ENCODE measurements at regions not wholly inside any gene's neighbourhood (a gene's known extent, or its start where the extent isn't known, plus 50 kb on each side); places are given as distances from the start of the nearest gene placed in this dataset.
A peak's percentile ranks its signal among the peaks of the same experiment; 100 is the strongest.

- in situ Hi-C loops (cut with HindIII; ENCODE audit: low sequenced_read_pairs): no loop called here
- no peak for DNase-seq (ENCODE audit: low spot score)
Observed at GRCh38 chr4:162450531-162451035, 286.8 kb upstream of the FSTL5 start.

- DNase-seq (ENCODE audit: low spot score): no peak
Observed at GRCh38 chr4:162443510-162443909, 279.7 kb upstream of the FSTL5 start.

GRCh38 chr4:162442128-162442527, 278.3 kb upstream of the FSTL5 start:
- DNase-seq (ENCODE audit: low spot score): no peak
- in situ Hi-C loops (cut with HindIII; ENCODE audit: low sequenced_read_pairs): no loop called here

More at GRCh38 chr4:162443510-162443909, 279.7 kb upstream of the FSTL5 start:
- in situ Hi-C loops (cut with HindIII; ENCODE audit: low sequenced_read_pairs): no loop called here

GRCh38 chr4:162422312-162422711, 258.5 kb upstream of the FSTL5 start:
- in situ Hi-C loops (cut with HindIII; ENCODE audit: low sequenced_read_pairs): no loop called here
- DNase-seq (ENCODE audit: low spot score): no peak

GRCh38 chr4:162410854-162411253, 247.1 kb upstream of the FSTL5 start:
- DNase-seq (ENCODE audit: low spot score): no peak
- in situ Hi-C loops (cut with HindIII; ENCODE audit: low sequenced_read_pairs): no loop called here

- DNase-seq (ENCODE audit: low spot score): no peak
- in situ Hi-C loops (cut with HindIII; ENCODE audit: low sequenced_read_pairs): no loop called here
Observed at GRCh38 chr4:162409048-162409447, 245.2 kb upstream of the FSTL5 start.

- in situ Hi-C loops (cut with HindIII; ENCODE audit: low sequenced_read_pairs): no loop called here
- DNase-seq (ENCODE audit: low spot score): no peak
Observed at GRCh38 chr4:162408309-162408708, 244.5 kb upstream of the FSTL5 start.

GRCh38 chr4:162406637-162407365, 243.0 kb upstream of the FSTL5 start:
- in situ Hi-C loops (cut with HindIII; ENCODE audit: low sequenced_read_pairs): no loop called here
- no peak for DNase-seq (ENCODE audit: low spot score)

- DNase-seq (ENCODE audit: low spot score): no peak
- in situ Hi-C loops (cut with HindIII; ENCODE audit: low sequenced_read_pairs): no loop called here
Observed at GRCh38 chr4:162403932-162404331, 240.1 kb upstream of the FSTL5 start.

GRCh38 chr4:162403419-162403818, 239.6 kb upstream of the FSTL5 start:
- in situ Hi-C loops (cut with HindIII; ENCODE audit: low sequenced_read_pairs): no loop called here
- no peak for DNase-seq (ENCODE audit: low spot score)

GRCh38 chr4:162401021-162401420, 237.2 kb upstream of the FSTL5 start:
- in situ Hi-C loops (cut with HindIII; ENCODE audit: low sequenced_read_pairs): no loop called here
- no peak for DNase-seq (ENCODE audit: low spot score)

- no peak for DNase-seq (ENCODE audit: low spot score)
- in situ Hi-C loops (cut with HindIII; ENCODE audit: low sequenced_read_pairs): no loop called here
Observed at GRCh38 chr4:162392946-162393345, 229.1 kb upstream of the FSTL5 start.

GRCh38 chr4:162366146-162366545, 202.3 kb upstream of the FSTL5 start:
- DNase-seq (ENCODE audit: low spot score): no peak
- in situ Hi-C loops (cut with HindIII; ENCODE audit: low sequenced_read_pairs): no loop called here

GRCh38 chr4:162364651-162365050, 200.9 kb upstream of the FSTL5 start:
- in situ Hi-C loops (cut with HindIII; ENCODE audit: low sequenced_read_pairs): no loop called here
- DNase-seq (ENCODE audit: low spot score): no peak

GRCh38 chr4:162360369-162361149, 196.8 kb upstream of the FSTL5 start:
- no peak for DNase-seq (ENCODE audit: low spot score)
- in situ Hi-C loops (cut with HindIII; ENCODE audit: low sequenced_read_pairs): no loop called here

GRCh38 chr4:162356181-162356580, 192.4 kb upstream of the FSTL5 start:
- in situ Hi-C loops (cut with HindIII; ENCODE audit: low sequenced_read_pairs): no loop called here
- no peak for DNase-seq (ENCODE audit: low spot score)

- in situ Hi-C loops (cut with HindIII; ENCODE audit: low sequenced_read_pairs): no loop called here
- peak; percentile 91 for DNase-seq (ENCODE audit: low spot score)
Observed at GRCh38 chr4:162352580-162353107, 188.8 kb upstream of the FSTL5 start.

GRCh38 chr4:162350331-162350730, 186.5 kb upstream of the FSTL5 start:
- DNase-seq (ENCODE audit: low spot score): no peak
- in situ Hi-C loops (cut with HindIII; ENCODE audit: low sequenced_read_pairs): no loop called here

- in situ Hi-C loops (cut with HindIII; ENCODE audit: low sequenced_read_pairs): no loop called here
- no peak for DNase-seq (ENCODE audit: low spot score)
Observed at GRCh38 chr4:162349395-162349794, 185.6 kb upstream of the FSTL5 start.

- DNase-seq (ENCODE audit: low spot score): peak; percentile 97
- in situ Hi-C loops (cut with HindIII; ENCODE audit: low sequenced_read_pairs): no loop called here
Observed at GRCh38 chr4:162347842-162348213, 184.0 kb upstream of the FSTL5 start.

Data from G401 (cell line).